ENCODE measurements at regions not wholly inside any gene's neighbourhood (a gene's known extent, or its start where the extent isn't known, plus 50 kb on each side); places are given as distances from the start of the nearest gene placed in this dataset.

- H3K4me3 ChIP-seq (ENCODE audit: low read depth, low read length), result no peak overlapping the region
- TF ChIP-seq CTCF (IDR thresholded peaks at IDR 0.05; ENCODE audit: low read depth, low read length), result no peak
- no peak for TF ChIP-seq MAX (IDR thresholded peaks at IDR 0.05; ENCODE audit: low read depth, low read length)
- TF ChIP-seq MYC (IDR thresholded peaks at IDR 0.05; ENCODE audit: low read depth, low read length), result no peak
- no peak for TF ChIP-seq POLR2A (IDR thresholded peaks at IDR 0.05; ENCODE audit: extremely low read depth, insufficient read length)
- DNase-seq (ENCODE audit: low read depth), result no peak
Observed at GRCh38 chr11:134524896-134525845, 113.1 kb upstream of the B3GAT1 start.

- DNase-seq (ENCODE audit: low read depth), result no peak
- TF ChIP-seq MYC (IDR thresholded peaks at IDR 0.05; ENCODE audit: low read depth, low read length), result no peak
- no peak for TF ChIP-seq MAX (IDR thresholded peaks at IDR 0.05; ENCODE audit: low read depth, low read length)
- TF ChIP-seq CTCF (IDR thresholded peaks at IDR 0.05; ENCODE audit: low read depth, low read length), result no peak
- TF ChIP-seq POLR2A (IDR thresholded peaks at IDR 0.05; ENCODE audit: extremely low read depth, insufficient read length), result no peak
- no peak overlapping the region for H3K4me3 ChIP-seq (ENCODE audit: low read depth, low read length)
Observed at GRCh38 chr11:134524201-134524600, 112.2 kb upstream of the B3GAT1 start.

GRCh38 chr11:134522782-134523570 lies 110.9 kb upstream of the B3GAT1 start:
- no peak overlapping the region for H3K4me3 ChIP-seq (ENCODE audit: low read depth, low read length)
- no peak for DNase-seq (ENCODE audit: low read depth)
- TF ChIP-seq CTCF (IDR thresholded peaks at IDR 0.05; ENCODE audit: low read depth, low read length), result no peak
- no peak for TF ChIP-seq MYC (IDR thresholded peaks at IDR 0.05; ENCODE audit: low read depth, low read length)
- TF ChIP-seq POLR2A (IDR thresholded peaks at IDR 0.05; ENCODE audit: extremely low read depth, insufficient read length), result no peak
- TF ChIP-seq MAX (IDR thresholded peaks at IDR 0.05; ENCODE audit: low read depth, low read length), result no peak

GRCh38 chr11:134521452-134522289 lies 109.6 kb upstream of the B3GAT1 start:
- DNase-seq (ENCODE audit: low read depth), result no peak
- H3K4me3 ChIP-seq (ENCODE audit: low read depth, low read length), result no peak overlapping the region
- TF ChIP-seq MAX (IDR thresholded peaks at IDR 0.05; ENCODE audit: low read depth, low read length), result no peak
- TF ChIP-seq POLR2A (IDR thresholded peaks at IDR 0.05; ENCODE audit: extremely low read depth, insufficient read length), result no peak
- no peak for TF ChIP-seq MYC (IDR thresholded peaks at IDR 0.05; ENCODE audit: low read depth, low read length)
- no peak for TF ChIP-seq CTCF (IDR thresholded peaks at IDR 0.05; ENCODE audit: low read depth, low read length)

- no peak overlapping the region for H3K4me3 ChIP-seq (ENCODE audit: low read depth, low read length)
- TF ChIP-seq CTCF (IDR thresholded peaks at IDR 0.05; ENCODE audit: low read depth, low read length), result no peak
- TF ChIP-seq MAX (IDR thresholded peaks at IDR 0.05; ENCODE audit: low read depth, low read length), result no peak
- no peak for DNase-seq (ENCODE audit: low read depth)
Observed at GRCh38 chr11:134521001-134521400, 109.0 kb upstream of the B3GAT1 start.

Data from NB4 (cell line).